Thyroid gland (tissue), 4 donors: ENCODE measurements at regions not wholly inside any gene's neighbourhood (a gene's known extent, or its start where the extent isn't known, plus 50 kb on each side); places are given as distances from the start of the nearest gene placed in this dataset.

Experiments used
- DNase-seq, 2 donors: peaks; one replicate each; pipeline ENCODE4 v3.0.0-alpha.2; 2019
- H3K27ac ChIP-seq, 3 donors: fragments of 200-600 bp; sonication (generic); 1 replicate in 2 of 3; 2 replicates in 1 of 3; pipeline ENCODE4 v1.5.1; 2016 to 2019; ENCODE audit warnings: mild to moderate bottlenecking in 1 of 3, moderate library complexity in 1 of 3
- H3K27me3 ChIP-seq: fragments of 200-600 bp; sonication (generic); one replicate; pipeline ENCODE4 v1.5.1; 2019
- H3K36me3 ChIP-seq, 2 donors: fragments of 200-600 bp; sonication (generic); one replicate each; pipeline ENCODE4 v1.5.1; 2016 to 2019
- H3K4me1 ChIP-seq, 2 donors: fragments of 200-600 bp; sonication (generic); one replicate each; pipeline ENCODE4 v1.5.1; 2017 to 2019
- H3K4me3 ChIP-seq, 3 donors: fragments of 200-600 bp; sonication (generic); replicated peaks in 1 of 3; 1 replicate in 2 of 3; 2 replicates in 1 of 3; pipeline ENCODE4 v1.5.1; 2016; ENCODE audit warnings: mild to moderate bottlenecking in 1 of 3
- H3K9me3 ChIP-seq: fragments of 200-600 bp; sonication (generic); one replicate; pipeline ENCODE4 v1.5.1; 2017
- CTCF ChIP-seq, 6 experiments: fragments of 200-600 bp in 3 of 6; fragments of 450-650 bp in 3 of 6; sonication (generic) in 3 of 6; IDR thresholded peaks; one replicate each; pipeline ENCODE4 v1.5.1; 2016 to 2019; ENCODE audit warnings: antibody characterized with exemption in 6 of 6, mild to moderate bottlenecking in 2 of 6, inconsistent platforms in 1 of 6, moderate library complexity in 1 of 6
- POLR2A ChIP-seq, 2 donors: fragments of 450-650 bp; IDR thresholded peaks; one replicate each; pipeline ENCODE4 v1.6.1; 2017; ENCODE audit warnings: antibody characterized with exemption in 2 of 2, mild to moderate bottlenecking in 2 of 2, moderate library complexity in 1 of 2
- WGBS, 2 donors: methylation state at CpG; one replicate each; pipeline ENCODE4 v1.1.5; 2017; 5-methylcytosine and 5-hydroxymethylcytosine counted together
- intact Hi-C: fragments of 100-400 bp; cut with DNase I; formaldehyde crosslinking; loops from one replicate; pipeline ENCODE4 v1.15.1; 2023

DNA sequence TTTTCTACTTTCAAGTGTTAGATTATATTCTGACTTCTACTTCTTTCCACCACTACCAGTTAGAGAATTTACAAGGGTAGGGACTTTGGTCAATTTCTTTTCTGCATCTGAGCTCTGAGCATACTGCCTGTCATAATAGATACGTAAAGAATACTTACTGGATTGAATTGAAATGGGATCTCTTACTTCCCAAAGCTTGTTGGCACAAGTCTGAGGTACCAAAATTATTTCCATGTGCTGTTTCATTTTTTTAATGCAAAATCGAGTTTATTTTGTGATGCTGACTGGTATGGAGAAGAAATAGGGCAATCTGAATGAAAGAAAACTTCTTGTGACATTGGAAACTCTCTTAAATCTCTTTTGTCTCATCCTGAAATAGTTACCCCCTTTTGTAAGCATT, 428.9 kb downstream of the SPATA31D1 start:
- H3K4me3 ChIP-seq = no peak overlapping the region
- no peak overlapping the region for H3K27ac ChIP-seq
- 72 to 85% methylated on average over 2 of the region's 2 CpGs for WGBS, 2 donors
- H3K36me3 ChIP-seq = no peaks in the 10 kb centered on the region
- H3K27me3 ChIP-seq = no peaks in the 10 kb centered on the region
- no peaks in the 10 kb centered on the region for H3K4me1 ChIP-seq
- intact Hi-C loops = no loop called here
- no peaks in the 10 kb centered on the region for H3K9me3 ChIP-seq
- no peak for DNase-seq
- TF ChIP-seq POLR2A (IDR thresholded peaks at IDR 0.05) = no peak
- no peak for TF ChIP-seq CTCF (IDR thresholded peaks at IDR 0.05)

- 77 to 80% methylated on average over 6 of the region's 6 CpGs for WGBS, 2 donors
- H3K27me3 ChIP-seq = no peaks in the 10 kb centered on the region
- intact Hi-C loops = no loop called here
- H3K36me3 ChIP-seq = no peaks in the 10 kb centered on the region
- no peaks in the 10 kb centered on the region for H3K9me3 ChIP-seq
- no peak for TF ChIP-seq POLR2A (IDR thresholded peaks at IDR 0.05)
- no peak for TF ChIP-seq CTCF (IDR thresholded peaks at IDR 0.05)
- no peak overlapping the region for H3K4me3 ChIP-seq
- H3K4me1 ChIP-seq = no peaks in the 10 kb centered on the region
- no peak overlapping the region for H3K27ac ChIP-seq
- DNase-seq = no peak
Measured at GRCh38 chr9:82418334-82418733, 429.8 kb downstream of the SPATA31D1 start.

DNA sequence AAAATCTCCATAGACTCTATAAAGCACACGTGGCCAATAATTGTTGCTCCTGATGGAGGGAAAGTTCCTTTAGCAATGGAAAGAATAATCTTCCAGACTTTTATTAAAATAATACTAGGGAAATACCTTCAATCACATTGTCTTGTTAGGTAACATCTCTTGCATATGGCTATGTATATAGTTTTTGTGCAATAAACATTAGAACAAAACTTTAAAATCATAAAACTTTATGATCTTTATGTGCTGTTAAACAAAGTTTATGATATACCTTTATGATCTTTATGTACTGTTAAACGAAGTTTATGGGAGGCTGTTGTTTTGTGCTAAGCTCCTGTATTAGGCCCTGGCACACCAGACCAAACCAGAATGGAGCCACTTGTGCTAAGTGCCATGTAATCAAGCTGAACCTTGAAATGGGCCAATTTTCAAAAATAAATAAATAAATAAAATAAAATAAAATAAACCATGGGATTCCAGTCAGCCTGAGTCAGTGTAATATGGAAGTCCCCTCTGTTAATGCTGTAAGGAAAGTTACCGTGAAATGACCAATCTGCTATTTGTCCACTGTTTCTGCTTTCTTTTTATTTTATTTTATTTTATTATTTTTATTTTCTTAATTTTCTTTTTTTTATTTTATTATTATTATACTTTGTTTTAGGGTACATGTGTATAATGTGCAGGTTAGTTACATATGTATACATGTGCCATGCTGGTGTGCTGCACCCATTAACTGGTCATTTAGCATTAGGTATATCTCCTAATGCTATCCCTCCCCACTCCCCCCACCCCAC, 431.3 kb downstream of the SPATA31D1 start:
- H3K9me3 ChIP-seq = no peaks in the 10 kb centered on the region
- H3K4me3 ChIP-seq = no peak overlapping the region
- H3K36me3 ChIP-seq = no peaks in the 10 kb centered on the region
- no peak overlapping the region for H3K27ac ChIP-seq
- 89 to 90% methylated on average over 3 of the region's 3 CpGs for WGBS, 2 donors
- no peaks in the 10 kb centered on the region for H3K4me1 ChIP-seq
- H3K27me3 ChIP-seq = no peaks in the 10 kb centered on the region
- intact Hi-C loops = no loop called here
- TF ChIP-seq POLR2A (IDR thresholded peaks at IDR 0.05) (no peak), CTCF (IDR thresholded peaks at IDR 0.05) (no peak)
- no peak for DNase-seq

DNA sequence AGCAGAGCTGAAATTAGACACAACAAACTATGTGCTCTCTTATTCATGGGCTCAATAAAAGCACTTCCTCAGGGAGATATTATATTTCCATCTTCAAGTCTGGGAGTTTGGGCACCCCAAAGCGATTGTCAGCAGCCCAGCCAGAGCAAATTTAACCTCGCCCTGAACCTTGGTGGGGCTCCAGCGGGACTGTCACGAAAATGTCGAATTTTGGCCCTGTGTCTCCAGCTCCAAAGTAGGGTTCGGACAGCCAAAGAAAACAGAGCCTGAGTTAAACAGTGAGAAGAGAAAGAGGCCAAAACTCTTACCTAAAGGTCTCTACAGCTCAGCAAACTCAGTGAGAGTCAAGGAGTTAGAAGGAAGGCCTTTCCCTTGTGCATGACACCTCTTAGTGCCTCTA, 432.9 kb downstream of the SPATA31D1 start:
- Histone ChIP-seq H3K9me3 (no peaks in the 10 kb centered on the region), H3K4me3 (no peak overlapping the region), H3K27me3 (no peaks in the 10 kb centered on the region), H3K4me1 (no peaks in the 10 kb centered on the region), H3K27ac (no peak overlapping the region), H3K36me3 (no peaks in the 10 kb centered on the region)
- 66 to 81% methylated on average over 6 of the region's 6 CpGs for whole genome bisulfite sequencing, 2 donors
- TF ChIP-seq POLR2A (IDR thresholded peaks at IDR 0.05) = no peak
- no peak for TF ChIP-seq CTCF (IDR thresholded peaks at IDR 0.05)
- intact Hi-C loops = no loop called here
- DNase-seq = no peak

GRCh38 chr9:82423700-82424099, 435.1 kb downstream of the SPATA31D1 start:
- intact Hi-C loops = no loop called here
- 89 to 92% methylated on average over 4 of the region's 4 CpGs for WGBS, 2 donors
- Histone ChIP-seq H3K4me1 (no peaks in the 10 kb centered on the region), H3K27ac (no peak overlapping the region), H3K27me3 (no peaks in the 10 kb centered on the region), H3K4me3 (no peak overlapping the region), H3K36me3 (no peaks in the 10 kb centered on the region), H3K9me3 (no peaks in the 10 kb centered on the region)
- DNase-seq = no peak
- TF ChIP-seq CTCF (IDR thresholded peaks at IDR 0.05) = no peak
- TF ChIP-seq POLR2A (IDR thresholded peaks at IDR 0.05) = no peak
